ENCODE measurements at regions not wholly inside any gene's neighbourhood (a gene's known extent, or its start where the extent isn't known, plus 50 kb on each side); places are given as distances from the start of the nearest gene placed in this dataset.
"Not testable (repeated sequence)": the region's sequence is repeated elsewhere in the genome, so short reads cannot be mapped to it uniquely, and the experiment has no call there.

- not testable (repeated sequence) for TF ChIP-seq CTCF (IDR thresholded peaks at IDR 0.05); STAT6 (CRISPR knock-in tag; conservative IDR thresholded peaks at IDR 0.05; ENCODE audit: low read depth); OVOL2 (CRISPR knock-in tag; IDR thresholded peaks at IDR 0.05; ENCODE audit: borderline replicate concordance); PREB (CRISPR knock-in tag; IDR thresholded peaks at IDR 0.05; ENCODE audit: borderline replicate concordance); PRRX2 (CRISPR knock-in tag; IDR thresholded peaks at IDR 0.05); MYBL2 (CRISPR knock-in tag; IDR thresholded peaks at IDR 0.05); MAX (CRISPR knock-in tag; IDR thresholded peaks at IDR 0.05); ZNF232 (CRISPR knock-in tag; IDR thresholded peaks at IDR 0.05); MLX (CRISPR knock-in tag; IDR thresholded peaks at IDR 0.05); RELA (CRISPR knock-in tag; IDR thresholded peaks at IDR 0.05; ENCODE audit: borderline replicate concordance); PRDM15 (CRISPR knock-in tag; IDR thresholded peaks at IDR 0.05); HMGXB4 (CRISPR knock-in tag; IDR thresholded peaks at IDR 0.05); ZNF532 (CRISPR knock-in tag; IDR thresholded peaks at IDR 0.05; ENCODE audit: borderline replicate concordance)
Measured at GRCh38 chr5:100346269-100346668, 188.9 kb upstream of the FAM174A start.

Measured in WTC11 (cell line).